Parathyroid adenoma (tissue), 2 donors: ENCODE measurements at regions not wholly inside any gene's neighbourhood (a gene's known extent, or its start where the extent isn't known, plus 50 kb on each side); places are given as distances from the start of the nearest gene placed in this dataset.

ENCODE experiments used
- H2AFZ ChIP-seq: fragments of 300-600 bp; sonication (generic); one replicate; pipeline ENCODE4 v1.7.0; 2017; ENCODE audit warnings: antibody characterized with exemption, mild to moderate bottlenecking
- H3K27ac ChIP-seq: fragments of 300-600 bp; sonication (generic); one replicate; pipeline ENCODE4 v1.7.0; 2017
- H3K27me3 ChIP-seq: fragments of 300-600 bp; sonication (generic); one replicate; pipeline ENCODE4 v1.7.0; 2017; ENCODE audit warnings: low read length; ENCODE audit not compliant: control insufficient read depth, insufficient read depth
- H3K36me3 ChIP-seq: fragments of 300-600 bp; sonication (generic); one replicate; pipeline ENCODE4 v1.7.0; 2017; ENCODE audit warnings: low read length; ENCODE audit not compliant: control insufficient read depth, insufficient read depth
- H3K4me1 ChIP-seq: fragments of 300-600 bp; sonication (generic); one replicate; pipeline ENCODE4 v1.7.0; 2017; ENCODE audit warnings: control low read depth
- H3K4me2 ChIP-seq: fragments of 300-600 bp; sonication (generic); one replicate; pipeline ENCODE4 v1.7.0; 2017; ENCODE audit warnings: low read length
- H3K4me3 ChIP-seq: fragments of 300-600 bp; sonication (generic); one replicate; pipeline ENCODE4 v1.7.0; 2017; ENCODE audit warnings: low read depth, low read length
- H3K79me2 ChIP-seq: fragments of 300-600 bp; sonication (generic); one replicate; pipeline ENCODE4 v1.7.0; 2017; ENCODE audit warnings: control low read depth
- H3K9ac ChIP-seq: fragments of 300-600 bp; sonication (generic); one replicate; pipeline ENCODE4 v1.7.0; 2017; ENCODE audit warnings: mild to moderate bottlenecking
- H3K9me3 ChIP-seq: fragments of 300-600 bp; sonication (generic); one replicate; pipeline ENCODE4 v1.7.0; 2017; ENCODE audit warnings: low read length; ENCODE audit not compliant: control insufficient read depth
- CTCF ChIP-seq: fragments of 300-600 bp; sonication (generic); IDR thresholded peaks from one replicate; pipeline ENCODE4 v1.7.0; 2017; ENCODE audit warnings: antibody characterized with exemption, mild to moderate bottlenecking
- donor health status: primary hyperparathyroidism.

- Histone ChIP-seq H3K9me3 (no peaks in the 10 kb centered on the region), H3K79me2 (no peaks in the 10 kb centered on the region)
Observed at GRCh38 chr3:178930116-178930515, 141.5 kb downstream of the ZMAT3 start.

GRCh38 chr3:178916223-178916622, 155.4 kb downstream of the ZMAT3 start:
- H3K4me1 ChIP-seq: no peaks in the 10 kb centered on the region
- H3K4me3 ChIP-seq: no peak overlapping the region
- H3K9me3 ChIP-seq: no peaks in the 10 kb centered on the region
- H3K79me2 ChIP-seq: no peaks in the 10 kb centered on the region
- H3K27me3 ChIP-seq: no peaks in the 10 kb centered on the region
- no peak overlapping the region for H3K9ac ChIP-seq
- no peak overlapping the region for H2AFZ ChIP-seq
- H3K4me2 ChIP-seq: no peak overlapping the region
- no peak for TF ChIP-seq CTCF
- no peaks in the 10 kb centered on the region for H3K36me3 ChIP-seq
- H3K27ac ChIP-seq: no peak overlapping the region

More at GRCh38 chr3:178930116-178930515, 141.5 kb downstream of the ZMAT3 start:
- H2AFZ ChIP-seq: no peak overlapping the region
- no peaks in the 10 kb centered on the region for H3K4me1 ChIP-seq
- H3K4me3 ChIP-seq: no peak overlapping the region
- no peaks in the 10 kb centered on the region for H3K36me3 ChIP-seq
- no peak overlapping the region for H3K9ac ChIP-seq
- TF ChIP-seq CTCF: no peak
- no peak overlapping the region for H3K4me2 ChIP-seq
- no peak overlapping the region for H3K27ac ChIP-seq
- no peaks in the 10 kb centered on the region for H3K27me3 ChIP-seq

GRCh38 chr3:178915365-178915764, 156.2 kb downstream of the ZMAT3 start:
- H3K4me2 ChIP-seq: no peak overlapping the region
- no peak overlapping the region for H2AFZ ChIP-seq
- H3K27ac ChIP-seq: no peak overlapping the region
- H3K36me3 ChIP-seq: no peaks in the 10 kb centered on the region
- H3K27me3 ChIP-seq: no peaks in the 10 kb centered on the region
- no peak overlapping the region for H3K4me3 ChIP-seq
- H3K9ac ChIP-seq: no peak overlapping the region
- H3K79me2 ChIP-seq: no peaks in the 10 kb centered on the region
- no peaks in the 10 kb centered on the region for H3K9me3 ChIP-seq
- no peak for TF ChIP-seq CTCF
- H3K4me1 ChIP-seq: no peaks in the 10 kb centered on the region

GRCh38 chr3:178907081-178907480, 164.5 kb downstream of the ZMAT3 start:
- no peak overlapping the region for H3K4me3 ChIP-seq
- H3K4me1 ChIP-seq: no peaks in the 10 kb centered on the region

More at GRCh38 chr3:178907081-178907480, 164.5 kb downstream of the ZMAT3 start:
- Histone ChIP-seq H3K4me2 (no peak overlapping the region), H3K9me3 (no peaks in the 10 kb centered on the region), H3K27ac (no peak overlapping the region), H3K79me2 (no peaks in the 10 kb centered on the region), H3K27me3 (no peaks in the 10 kb centered on the region), H2AFZ (no peak overlapping the region), H3K36me3 (no peaks in the 10 kb centered on the region), H3K9ac (no peak overlapping the region)
- TF ChIP-seq CTCF: no peak
